GM18502 (cell line): ENCODE measurements at regions not wholly inside any gene's neighbourhood (a gene's known extent, or its start where the extent isn't known, plus 50 kb on each side); places are given as distances from the start of the nearest gene placed in this dataset.
"Not testable (repeated sequence)": the region's sequence is repeated elsewhere in the genome, so short reads cannot be mapped to it uniquely, and the experiment has no call there.

Experiments
- ATAC-seq: cut with Tn5 transposase; IDR thresholded peaks from one replicate; pipeline ENCODE4 v1.9.1; 2021; ENCODE audit warnings: mild to moderate bottlenecking; ENCODE audit not compliant: unreplicated experiment, poor library complexity

DNA sequence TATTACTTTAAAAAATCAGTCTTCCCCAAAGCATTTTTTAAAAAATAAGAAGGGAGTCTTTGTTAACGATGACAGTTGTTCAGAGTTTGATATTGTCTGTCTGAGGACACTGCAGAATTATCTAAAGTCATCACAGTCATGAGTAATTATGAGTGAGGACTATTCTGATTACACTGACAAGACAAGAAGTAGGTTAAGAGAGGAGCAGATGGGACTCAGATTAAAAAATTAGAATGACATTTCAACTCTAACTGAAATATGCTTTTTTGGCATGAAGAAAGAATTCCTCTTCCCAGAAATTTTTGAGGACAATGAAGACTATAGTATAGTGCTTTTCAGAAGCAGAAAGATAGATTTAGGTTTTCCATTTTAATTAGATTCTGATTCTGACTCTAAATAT lies 456.5 kb downstream of the EPHA7 start:
- ATAC-seq, result no peak

DNA sequence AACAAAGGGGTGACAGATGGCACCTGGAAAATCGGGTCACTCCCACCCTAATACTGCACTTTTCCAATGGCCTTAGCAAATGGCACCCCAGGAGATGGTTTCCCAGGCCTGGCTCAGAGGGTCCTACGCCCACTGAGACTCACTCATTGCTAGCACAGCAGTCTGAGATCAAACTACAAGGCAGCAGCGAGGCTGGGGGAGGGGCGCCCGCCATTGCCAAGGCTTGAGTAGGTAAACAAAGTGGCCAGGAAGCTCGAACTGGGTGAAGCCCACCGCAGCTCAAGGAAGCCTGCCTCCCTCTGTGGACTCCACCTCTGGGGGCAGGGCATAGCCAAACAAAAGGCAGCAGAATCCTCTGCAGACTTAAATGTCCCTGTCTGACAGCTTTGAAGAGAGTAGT lies 467.2 kb downstream of the EPHA7 start:
- not testable (repeated sequence) for ATAC-seq

DNA sequence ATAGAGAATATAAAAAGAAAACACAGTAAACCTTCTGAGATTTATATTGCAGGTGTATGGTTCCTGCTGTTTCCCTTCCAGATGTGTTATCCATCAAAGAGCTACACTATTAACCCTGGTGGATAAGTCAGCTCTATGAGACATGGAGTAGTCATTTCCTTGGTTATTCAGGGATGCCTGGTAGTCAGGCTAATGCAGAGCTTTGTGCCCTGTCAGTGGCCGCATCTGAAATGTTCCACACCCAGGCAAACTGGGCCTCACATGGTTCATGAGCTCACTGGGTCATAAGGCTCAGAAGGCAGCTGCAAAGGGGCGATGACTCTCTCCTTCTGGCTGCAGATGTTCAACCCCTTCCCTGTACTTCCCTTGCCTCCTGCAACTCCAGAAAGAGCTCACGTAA lies 473.6 kb downstream of the EPHA7 start:
- ATAC-seq, result no peak

DNA sequence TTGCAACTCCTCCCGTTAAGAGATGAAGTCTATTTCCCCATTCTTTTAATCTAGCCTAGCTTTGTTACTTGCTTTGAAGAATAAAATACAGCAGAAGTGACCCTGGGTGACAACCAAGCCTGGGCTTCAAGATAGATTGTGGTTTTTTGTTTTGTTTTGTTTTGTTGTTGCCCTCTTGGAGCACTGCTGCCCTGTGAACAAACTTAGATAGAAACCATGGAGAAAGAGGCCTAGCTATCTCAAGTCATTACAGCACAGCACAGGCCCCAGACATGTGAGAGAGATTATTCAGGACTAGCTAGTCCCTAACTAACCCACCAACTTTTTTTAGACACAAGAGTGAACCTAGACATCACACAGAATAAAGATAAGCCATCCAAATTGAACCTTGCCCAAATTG lies 475.2 kb downstream of the EPHA7 start:
- ATAC-seq, result no peak

DNA sequence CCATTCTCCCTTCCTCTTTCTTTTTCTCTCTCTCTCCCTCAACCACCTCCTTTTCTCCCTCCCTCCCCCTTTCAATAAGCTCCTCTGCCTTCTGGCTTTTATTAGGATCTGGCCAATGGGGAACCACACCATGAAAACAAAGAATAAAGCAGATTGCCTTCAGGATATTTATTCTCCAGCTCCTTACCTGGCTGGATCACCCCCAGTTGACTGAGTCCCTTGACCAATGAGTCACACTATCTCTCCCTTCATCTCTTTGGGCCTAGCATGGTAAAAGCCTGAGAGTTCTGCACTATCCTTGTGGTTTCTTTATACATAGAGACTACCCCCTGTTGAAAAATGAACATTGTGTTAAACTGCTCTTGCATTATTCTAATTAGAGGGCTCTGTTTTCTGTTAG lies 476.8 kb downstream of the EPHA7 start:
- no peak for ATAC-seq

DNA sequence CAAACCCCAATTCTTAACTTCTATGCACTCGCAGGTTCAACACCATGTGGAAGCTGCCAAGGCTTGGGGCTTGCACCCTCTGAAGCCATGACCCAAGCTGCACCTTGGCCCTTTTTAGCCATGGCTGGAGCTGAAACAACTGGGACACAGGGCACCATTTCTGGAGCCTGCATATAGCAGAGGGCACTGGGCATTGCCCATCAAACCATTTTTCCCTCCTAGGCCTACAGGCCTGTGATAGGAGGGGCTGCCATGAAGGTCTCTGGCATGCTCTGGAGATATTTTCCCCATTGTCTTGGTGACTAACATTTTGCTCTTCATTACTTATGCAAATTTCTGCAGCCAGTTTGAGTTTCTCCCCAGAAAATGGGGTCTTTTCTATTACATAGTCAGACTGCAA lies 484.7 kb downstream of the EPHA7 start:
- no peak for ATAC-seq

DNA sequence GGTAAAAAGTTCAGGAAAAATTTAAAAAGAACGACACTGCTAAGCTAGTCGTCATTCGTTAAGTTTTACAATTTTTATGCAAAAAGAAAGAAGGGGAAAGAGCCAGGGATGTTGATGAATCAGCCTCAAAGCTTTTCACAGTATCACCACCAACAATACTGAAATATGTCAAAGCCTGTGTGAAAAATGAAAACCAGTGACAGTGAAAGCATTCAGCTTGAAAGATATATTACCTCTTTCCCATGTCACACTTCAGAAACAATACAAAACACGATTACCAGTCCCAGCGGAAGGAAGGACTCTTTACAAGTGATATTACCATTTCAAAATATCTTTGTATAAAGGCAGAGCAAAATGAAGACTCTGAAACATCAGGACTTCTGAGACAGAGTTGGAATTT lies 489.2 kb downstream of the EPHA7 start:
- ATAC-seq, result no peak

DNA sequence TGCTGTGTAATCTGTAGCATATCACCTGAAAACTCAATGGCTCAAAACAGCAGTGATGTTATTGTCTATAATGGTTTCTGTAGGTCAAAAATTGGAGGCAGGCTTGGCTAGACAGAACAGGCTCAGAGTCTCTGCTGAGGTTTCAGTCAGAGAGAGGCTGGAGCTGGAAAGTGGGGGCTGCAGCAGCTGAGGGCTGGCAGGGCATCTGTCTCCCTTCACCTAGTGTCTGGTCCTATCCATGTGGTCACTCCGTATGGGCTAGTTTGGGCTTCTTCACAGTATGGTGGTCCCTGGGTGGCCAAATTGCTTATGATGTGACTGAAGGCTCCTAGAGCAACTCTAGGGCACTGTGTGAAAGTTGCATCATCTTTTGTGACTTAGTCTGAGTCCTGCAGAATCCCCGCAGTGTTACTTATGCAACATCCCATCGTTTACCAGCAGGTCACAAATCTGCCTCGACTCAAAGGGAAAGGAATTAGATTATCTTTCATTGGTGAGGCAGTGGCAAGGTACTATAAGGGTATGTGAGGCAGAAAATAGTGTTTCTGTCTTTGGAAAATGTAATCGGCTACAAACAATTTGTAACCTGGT lies 497.0 kb downstream of the EPHA7 start:
- no peak for ATAC-seq

DNA sequence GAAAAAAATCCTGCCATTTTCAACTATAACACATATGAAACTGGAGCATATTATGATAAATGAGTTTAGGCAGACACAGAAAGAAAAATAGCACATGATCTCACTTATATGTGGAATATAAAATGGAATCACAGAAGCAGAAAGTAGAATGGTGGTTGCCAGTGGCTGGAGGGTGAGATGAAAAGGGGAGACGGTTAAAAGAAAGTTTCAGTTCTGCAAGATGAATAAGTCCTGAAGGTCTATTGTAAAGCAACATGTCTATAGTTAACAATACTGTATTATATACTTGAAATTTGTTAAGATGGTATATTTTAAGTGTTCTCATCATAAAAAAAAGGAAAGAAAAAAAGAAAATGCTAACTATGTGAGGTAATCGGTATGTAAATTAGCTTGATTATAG lies 503.9 kb downstream of the EPHA7 start:
- no peak for ATAC-seq

DNA sequence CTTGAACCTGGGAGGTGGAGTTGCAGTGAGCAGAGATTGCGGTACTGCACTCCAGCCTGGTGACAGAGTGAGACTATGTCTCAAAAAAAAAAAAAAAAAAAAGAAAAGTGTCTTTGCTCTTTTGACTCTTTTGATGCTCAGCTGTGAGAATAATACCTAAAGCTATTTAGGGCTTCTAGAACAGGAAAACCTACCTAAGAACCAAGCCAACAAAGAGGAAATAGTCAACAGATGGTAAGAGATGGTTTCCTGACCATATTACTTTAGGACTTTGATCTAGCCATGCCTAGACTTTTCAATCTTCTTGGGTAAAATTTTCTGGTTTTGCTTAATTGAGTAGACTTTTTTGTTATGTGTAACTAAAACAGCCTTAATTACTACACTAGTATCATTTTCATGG lies 508.1 kb downstream of the EPHA7 start:
- no peak for ATAC-seq

DNA sequence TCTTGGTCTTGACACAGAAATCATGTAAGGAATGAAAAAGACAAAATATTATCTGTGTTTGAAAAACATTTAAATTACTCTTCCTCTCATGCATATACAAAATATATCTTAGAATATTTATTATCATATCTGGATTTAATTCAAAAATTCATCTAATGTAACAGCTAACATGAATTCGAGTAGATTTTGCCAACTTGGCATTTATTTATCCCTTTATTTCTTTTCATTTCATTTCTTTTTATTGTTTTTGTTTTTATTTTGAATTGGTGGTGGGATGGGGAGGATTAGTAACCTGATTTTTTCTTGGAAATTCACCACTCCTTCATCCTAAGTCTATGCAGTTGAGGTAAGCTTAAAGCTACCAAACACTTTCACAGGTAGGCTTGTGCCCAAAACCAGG lies 508.7 kb downstream of the EPHA7 start:
- no peak for ATAC-seq

DNA sequence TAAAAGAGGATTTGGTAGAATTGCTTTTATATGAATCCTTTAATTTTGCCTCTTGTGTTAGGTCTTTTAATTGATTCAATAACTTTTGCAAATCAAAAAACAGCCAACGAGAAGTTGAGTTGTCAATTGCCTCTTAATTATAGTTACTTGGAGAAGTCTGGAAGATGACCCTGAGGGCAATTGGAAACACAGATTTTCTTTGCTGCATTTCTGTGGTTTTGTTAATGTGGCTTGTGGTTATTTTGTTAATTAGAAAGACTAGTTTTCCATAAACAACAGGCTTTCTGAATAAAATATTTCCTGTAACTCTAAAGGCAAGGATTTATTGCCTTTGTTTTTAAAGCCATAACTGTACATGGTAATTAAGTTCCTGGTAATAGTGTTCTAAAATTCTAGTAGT lies 513.0 kb downstream of the EPHA7 start:
- ATAC-seq, result no peak

DNA sequence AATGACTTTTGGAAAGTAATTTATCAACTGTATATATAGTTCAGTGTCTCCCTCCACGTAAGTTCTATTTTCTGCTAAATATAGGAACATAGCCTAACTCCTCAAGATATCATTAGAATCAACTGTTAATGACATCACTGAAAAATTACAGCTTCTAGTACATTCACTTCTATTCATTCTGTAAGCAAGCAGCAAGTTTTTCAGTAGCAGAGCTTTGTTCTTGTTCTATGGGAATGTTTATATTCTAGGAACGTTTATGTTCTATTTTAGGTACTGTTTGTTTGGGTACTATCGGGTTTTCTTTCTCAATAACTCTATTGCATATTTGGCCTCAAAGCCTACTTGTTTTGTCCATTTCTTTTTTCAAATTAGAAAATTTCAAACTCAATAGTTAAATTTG lies 525.6 kb downstream of the EPHA7 start:
- ATAC-seq, result no peak

DNA sequence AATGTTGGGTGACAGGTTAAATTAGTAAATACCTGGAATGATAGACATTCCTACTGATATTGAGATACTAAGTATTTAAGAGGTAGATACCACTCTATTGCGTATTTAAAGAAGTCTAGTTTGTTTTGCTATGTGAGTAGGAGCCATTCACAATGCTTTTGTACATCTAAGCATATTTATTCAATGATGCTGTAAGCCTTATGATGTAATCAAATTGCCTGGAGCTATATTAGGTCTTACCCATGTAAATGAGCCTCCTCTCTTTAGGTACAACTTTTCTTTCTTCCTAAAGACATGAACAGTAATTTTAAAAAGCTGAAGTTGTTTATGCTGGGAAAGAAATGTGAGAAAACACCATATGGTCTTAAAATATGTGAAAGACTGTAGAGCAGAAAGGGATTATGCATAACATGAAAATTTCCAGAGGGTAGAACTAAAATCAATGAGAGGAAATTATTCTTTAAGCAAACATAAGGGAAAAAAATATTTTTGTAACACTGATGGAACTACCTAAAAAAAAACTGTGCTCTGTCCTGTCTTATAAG lies 526.7 kb downstream of the EPHA7 start:
- no peak for ATAC-seq

DNA sequence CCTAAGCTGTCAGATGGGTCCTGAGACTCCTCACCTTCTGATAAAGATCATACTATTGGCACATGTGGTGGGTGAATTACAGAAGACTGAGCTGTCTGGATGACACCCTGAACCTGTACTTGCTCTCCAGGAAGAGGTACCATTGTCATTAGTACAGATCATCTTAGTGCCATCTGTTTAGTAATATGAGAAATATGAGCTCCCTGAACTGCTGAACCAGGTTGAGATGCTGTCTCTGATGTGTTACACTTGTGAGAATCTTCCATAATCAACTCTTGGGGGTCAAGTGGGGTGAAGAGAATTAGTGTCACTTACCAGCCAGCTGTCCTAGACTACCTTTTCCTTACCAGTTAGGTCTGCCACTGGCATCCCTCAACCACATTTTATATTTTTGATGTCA lies 531.0 kb downstream of the EPHA7 start:
- ATAC-seq, result no peak

DNA sequence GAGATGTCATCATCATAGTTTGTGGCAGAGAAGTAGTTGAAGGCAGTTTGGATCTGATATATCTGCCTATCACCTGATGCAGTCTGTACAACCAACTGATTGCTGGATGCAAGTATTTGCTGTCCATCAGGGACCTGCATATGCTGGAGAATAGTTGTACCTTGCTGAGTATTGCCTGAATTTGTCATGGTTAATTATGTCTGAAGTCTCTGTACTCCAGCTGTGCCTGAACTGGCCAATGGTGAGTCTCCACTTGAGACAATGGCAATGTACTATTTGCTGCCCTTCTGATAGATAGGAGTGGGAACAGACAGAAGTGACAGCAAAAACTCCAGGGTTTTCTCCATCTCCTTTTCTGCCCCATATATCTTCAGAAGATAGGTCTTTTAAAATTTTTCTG lies 531.5 kb downstream of the EPHA7 start:
- ATAC-seq, result no peak

DNA sequence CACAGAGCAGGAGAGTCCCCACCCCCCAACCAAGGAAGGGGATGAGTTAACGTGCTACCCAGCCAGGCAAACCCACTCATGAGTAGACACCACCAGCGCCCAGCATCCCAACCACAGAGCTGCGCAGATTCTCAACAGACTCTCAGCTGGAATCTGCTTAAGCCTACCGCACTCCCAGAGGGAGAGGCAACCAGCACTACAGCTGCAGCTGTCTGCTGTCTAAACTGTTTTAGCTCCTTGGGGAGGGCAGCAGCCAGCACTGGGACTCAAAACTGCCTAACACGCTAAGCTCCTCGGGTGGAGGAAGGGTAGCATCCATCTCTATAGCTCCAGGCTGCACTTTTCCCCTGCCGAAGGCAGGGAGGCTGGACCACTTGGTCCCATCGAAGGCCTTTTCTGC lies 539.8 kb downstream of the EPHA7 start:
- ATAC-seq, result no peak

DNA sequence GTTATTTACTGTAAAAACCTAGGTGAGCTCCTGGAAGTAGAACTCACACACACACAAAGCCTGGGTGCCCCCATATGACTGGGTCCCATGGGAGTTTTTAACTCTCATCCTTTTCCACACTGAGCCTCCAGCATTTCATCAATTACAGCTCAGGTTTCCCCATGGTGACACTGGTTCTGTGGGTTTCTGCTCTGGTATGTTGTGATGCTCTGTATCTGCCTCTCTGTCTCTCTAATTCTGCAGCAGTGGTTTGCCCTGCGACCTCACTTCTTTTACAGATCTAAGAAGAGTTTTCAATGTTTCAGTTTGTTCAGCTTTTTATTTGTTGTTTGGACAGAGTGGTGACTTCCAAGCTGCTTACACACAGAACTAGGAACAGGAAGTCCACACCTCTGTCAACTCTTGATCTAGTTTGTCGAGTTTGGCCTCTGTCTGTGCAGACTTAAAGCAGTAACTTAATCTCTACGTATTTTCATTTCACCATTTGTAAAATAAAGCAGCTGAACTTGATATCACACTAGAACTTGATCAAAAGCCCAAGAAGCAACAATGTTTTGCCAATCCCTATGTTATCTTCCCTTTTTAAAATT lies 554.3 kb downstream of the EPHA7 start:
- no peak for ATAC-seq

DNA sequence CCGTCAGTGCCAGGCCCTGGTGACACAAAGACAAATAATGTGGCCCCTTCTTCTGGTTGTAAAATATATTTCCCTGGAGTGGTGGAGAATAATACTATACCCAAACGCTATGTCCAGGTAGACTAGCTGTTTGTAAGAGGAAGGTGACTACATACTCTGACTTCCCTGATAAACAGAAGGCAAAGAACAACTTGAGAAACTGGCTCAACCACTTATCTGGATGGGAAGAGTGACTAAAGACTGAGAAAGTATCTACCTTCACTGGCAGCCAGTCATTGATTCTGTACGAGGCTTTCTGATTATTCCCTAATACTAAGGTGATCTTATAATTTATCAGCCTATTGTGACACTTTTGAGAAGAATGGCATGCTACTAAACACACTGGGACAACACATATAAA lies 569.7 kb downstream of the EPHA7 start:
- ATAC-seq, result no peak

DNA sequence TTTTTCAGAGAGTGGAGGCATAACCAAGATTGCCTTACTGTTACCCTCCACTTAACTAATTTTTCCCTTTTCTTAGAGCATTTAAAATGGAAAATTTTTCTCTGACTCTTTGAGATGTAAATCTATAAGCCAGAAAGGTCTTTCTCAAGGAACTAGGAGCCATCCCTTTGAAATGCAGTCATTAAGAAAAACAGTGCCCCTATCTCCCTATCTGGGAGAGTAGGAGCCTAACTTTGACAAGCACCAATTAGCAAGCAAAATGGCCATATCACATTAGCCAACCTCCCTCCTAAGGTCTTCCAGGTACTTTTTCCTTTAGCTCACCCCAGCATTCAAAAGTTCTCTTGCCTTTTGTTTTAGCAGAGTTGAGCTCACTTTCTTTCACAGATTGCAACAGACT lies 570.5 kb downstream of the EPHA7 start:
- ATAC-seq, result no peak

DNA sequence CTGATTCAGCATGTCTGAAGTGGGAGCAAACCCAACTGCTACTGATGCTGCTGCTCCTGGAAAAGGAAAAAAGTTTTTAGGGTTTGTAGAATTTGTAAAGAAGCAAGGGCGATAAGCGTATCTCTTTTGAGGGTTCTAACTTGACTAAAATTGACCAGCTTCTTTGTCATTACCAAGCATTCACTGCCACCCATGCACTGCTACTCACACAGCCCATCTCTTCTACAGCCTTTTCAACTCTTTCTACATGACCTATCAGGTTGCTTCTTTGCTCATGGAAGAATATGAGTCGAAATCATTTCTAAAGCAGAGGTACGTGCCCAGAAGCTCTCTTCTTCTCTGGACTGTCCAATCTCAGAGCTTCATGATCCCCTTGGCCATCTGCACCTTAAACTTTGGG lies 570.9 kb downstream of the EPHA7 start:
- ATAC-seq, result no peak

DNA sequence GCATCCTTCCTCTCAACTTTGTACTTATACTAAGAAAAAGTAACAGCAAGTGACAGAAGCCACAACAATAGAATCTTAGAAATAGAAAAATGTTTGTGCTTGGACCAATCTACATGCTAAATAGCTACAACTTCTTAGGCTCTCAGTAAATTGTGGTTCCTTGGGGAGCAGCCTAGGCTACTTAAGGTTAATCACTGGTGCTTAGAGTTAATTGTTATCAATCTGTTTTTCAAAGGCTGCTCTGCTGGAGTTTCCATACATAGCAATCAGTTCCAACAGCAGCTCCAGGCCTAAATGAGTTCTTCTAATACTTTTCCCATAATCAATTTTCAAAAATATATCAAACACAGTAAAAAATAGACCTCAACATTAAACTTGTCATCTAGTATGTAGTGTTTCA lies 571.4 kb downstream of the EPHA7 start:
- no peak for ATAC-seq
